Peyer's patch (tissue), 4 donors: ENCODE measurements at regions not wholly inside any gene's neighbourhood (a gene's known extent, or its start where the extent isn't known, plus 50 kb on each side); places are given as distances from the start of the nearest gene placed in this dataset.

Experiments used
- DNase-seq, 3 donors: peaks; one replicate each; pipeline ENCODE4 v3.0.0-alpha.2; 2017 to 2019
- H3K27ac ChIP-seq, 4 donors: fragments of 200-600 bp; sonication (generic); one replicate each; pipeline ENCODE4 v1.5.1; 2016 to 2019
- H3K27me3 ChIP-seq, 2 donors: fragments of 200-600 bp; sonication (generic); one replicate each; pipeline ENCODE4 v1.5.1; 2019
- H3K36me3 ChIP-seq, 3 donors: fragments of 200-600 bp; sonication (generic); one replicate each; pipeline ENCODE4 v1.5.1; 2016 to 2019
- H3K4me1 ChIP-seq, 4 donors: fragments of 200-600 bp; sonication (generic); one replicate each; pipeline ENCODE4 v1.5.1; 2016 to 2019
- H3K4me3 ChIP-seq, 4 donors: fragments of 200-600 bp; sonication (generic); 1 replicate in 3 of 4; 2 replicates in 1 of 4; pipeline ENCODE4 v1.5.1; 2016 to 2019; ENCODE audit warnings: mild to moderate bottlenecking in 1 of 4
- H3K9me3 ChIP-seq, 4 donors: fragments of 200-600 bp; sonication (generic); one replicate each; pipeline ENCODE4 v1.5.1; 2016 to 2019; ENCODE audit warnings: mild to moderate bottlenecking in 1 of 4
- POLR2A ChIP-seq, 2 donors: fragments of 450-650 bp; IDR thresholded peaks; one replicate each; pipeline ENCODE4 v1.5.1; 2017; ENCODE audit warnings: antibody characterized with exemption in 2 of 2, mild to moderate bottlenecking in 2 of 2, moderate library complexity in 2 of 2
- TF ChIP-seq, protein P1 (sequence below), 6 experiments: fragments of 450-650 bp in 4 of 6; fragments of 200-600 bp in 2 of 6; sonication (generic) in 1 of 6; IDR thresholded peaks; one replicate each; pipeline ENCODE4 v1.5.1; 2017 to 2019; ENCODE audit warnings: antibody characterized with exemption in 6 of 6, mild to moderate bottlenecking in 3 of 6, moderate library complexity in 1 of 6

- Histone ChIP-seq H3K27me3 (no peaks in the 10 kb centered on the region), H3K4me1 (no peaks in the 10 kb centered on the region), H3K36me3 (no peaks in the 10 kb centered on the region), H3K27ac (no peak overlapping the region), H3K4me3 (no peak overlapping the region), H3K9me3 (no peaks in the 10 kb centered on the region)
- TF ChIP-seq, protein P1, sequence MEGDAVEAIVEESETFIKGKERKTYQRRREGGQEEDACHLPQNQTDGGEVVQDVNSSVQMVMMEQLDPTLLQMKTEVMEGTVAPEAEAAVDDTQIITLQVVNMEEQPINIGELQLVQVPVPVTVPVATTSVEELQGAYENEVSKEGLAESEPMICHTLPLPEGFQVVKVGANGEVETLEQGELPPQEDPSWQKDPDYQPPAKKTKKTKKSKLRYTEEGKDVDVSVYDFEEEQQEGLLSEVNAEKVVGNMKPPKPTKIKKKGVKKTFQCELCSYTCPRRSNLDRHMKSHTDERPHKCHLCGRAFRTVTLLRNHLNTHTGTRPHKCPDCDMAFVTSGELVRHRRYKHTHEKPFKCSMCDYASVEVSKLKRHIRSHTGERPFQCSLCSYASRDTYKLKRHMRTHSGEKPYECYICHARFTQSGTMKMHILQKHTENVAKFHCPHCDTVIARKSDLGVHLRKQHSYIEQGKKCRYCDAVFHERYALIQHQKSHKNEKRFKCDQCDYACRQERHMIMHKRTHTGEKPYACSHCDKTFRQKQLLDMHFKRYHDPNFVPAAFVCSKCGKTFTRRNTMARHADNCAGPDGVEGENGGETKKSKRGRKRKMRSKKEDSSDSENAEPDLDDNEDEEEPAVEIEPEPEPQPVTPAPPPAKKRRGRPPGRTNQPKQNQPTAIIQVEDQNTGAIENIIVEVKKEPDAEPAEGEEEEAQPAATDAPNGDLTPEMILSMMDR (IDR thresholded peaks at IDR 0.05): no peak
- TF ChIP-seq POLR2A (IDR thresholded peaks at IDR 0.05): no peak
- DNase-seq: no peak
Measured at GRCh38 chr3:104779324-104779723, 587.4 kb upstream of the ALCAM start.

GRCh38 chr3:104781112-104781511, 585.6 kb upstream of the ALCAM start:
- no peak for DNase-seq
- H3K4me1 ChIP-seq: no peaks in the 10 kb centered on the region
- TF ChIP-seq, protein P1 (IDR thresholded peaks at IDR 0.05): no peak
- TF ChIP-seq POLR2A (IDR thresholded peaks at IDR 0.05): no peak

DNA sequence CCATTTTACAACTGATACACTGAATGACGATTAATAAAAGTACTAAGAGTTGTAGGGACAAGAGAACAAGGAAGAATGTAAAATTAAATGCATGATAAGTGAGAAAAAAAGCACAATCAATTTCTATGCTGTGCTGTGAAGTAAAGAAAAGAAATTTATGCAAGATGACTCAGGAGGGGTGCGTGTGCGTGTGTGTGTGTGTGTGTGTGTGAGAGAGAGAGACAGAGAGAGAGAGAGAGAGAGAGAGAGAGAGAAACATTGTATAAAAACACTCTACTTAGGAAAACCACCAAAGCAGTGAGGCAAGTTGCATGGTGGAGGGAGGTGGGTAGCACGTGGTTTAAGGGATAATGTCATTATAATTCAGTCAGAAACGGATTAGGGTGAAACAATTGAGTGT, 580.8 kb upstream of the ALCAM start:
- no peak for TF ChIP-seq POLR2A (IDR thresholded peaks at IDR 0.05)
- TF ChIP-seq, protein P1 (IDR thresholded peaks at IDR 0.05): no peak
- Histone ChIP-seq H3K9me3 (no peaks in the 10 kb centered on the region), H3K27ac (no peak overlapping the region), H3K27me3 (no peaks in the 10 kb centered on the region), H3K4me1 (no peaks in the 10 kb centered on the region), H3K36me3 (no peaks in the 10 kb centered on the region), H3K4me3 (no peak overlapping the region)
- DNase-seq: no peak

More at GRCh38 chr3:104781112-104781511, 585.6 kb upstream of the ALCAM start:
- Histone ChIP-seq H3K9me3 (no peaks in the 10 kb centered on the region), H3K4me3 (no peak overlapping the region), H3K27me3 (no peaks in the 10 kb centered on the region), H3K27ac (no peak overlapping the region), H3K36me3 (no peaks in the 10 kb centered on the region)

DNA sequence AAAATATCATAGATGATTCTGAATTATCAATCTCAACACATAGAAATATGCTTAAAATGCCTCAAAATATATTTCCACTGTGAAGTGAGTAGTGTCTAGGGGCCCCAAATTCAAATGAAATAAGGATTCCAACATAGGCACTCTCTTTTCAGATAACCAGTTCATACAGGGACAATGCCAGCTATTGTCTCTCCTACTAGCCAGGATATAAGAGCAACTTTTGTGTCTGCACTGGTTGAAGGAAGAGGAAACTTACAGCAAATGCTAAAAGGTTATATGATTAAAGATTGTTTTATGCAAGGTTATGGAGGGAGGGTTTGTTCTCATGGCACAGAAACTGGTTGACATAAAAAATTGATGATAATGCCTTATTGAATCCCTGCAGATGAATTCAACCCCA, 579.4 kb upstream of the ALCAM start:
- no peaks in the 10 kb centered on the region for H3K9me3 ChIP-seq
- no peak overlapping the region for H3K27ac ChIP-seq
- TF ChIP-seq, protein P1 (IDR thresholded peaks at IDR 0.05): no peak
- no peak for TF ChIP-seq POLR2A (IDR thresholded peaks at IDR 0.05)
- H3K4me1 ChIP-seq: no peaks in the 10 kb centered on the region
- DNase-seq: no peak
- H3K27me3 ChIP-seq: no peaks in the 10 kb centered on the region
- no peaks in the 10 kb centered on the region for H3K36me3 ChIP-seq
- no peak overlapping the region for H3K4me3 ChIP-seq

GRCh38 chr3:104788807-104789206, 577.9 kb upstream of the ALCAM start:
- no peak overlapping the region for H3K27ac ChIP-seq
- TF ChIP-seq, protein P1 (IDR thresholded peaks at IDR 0.05): no peak
- no peak for TF ChIP-seq POLR2A (IDR thresholded peaks at IDR 0.05)
- no peaks in the 10 kb centered on the region for H3K36me3 ChIP-seq
- H3K27me3 ChIP-seq: no peaks in the 10 kb centered on the region
- no peaks in the 10 kb centered on the region for H3K4me1 ChIP-seq
- no peak overlapping the region for H3K4me3 ChIP-seq
- H3K9me3 ChIP-seq: no peaks in the 10 kb centered on the region
- DNase-seq: no peak

DNA sequence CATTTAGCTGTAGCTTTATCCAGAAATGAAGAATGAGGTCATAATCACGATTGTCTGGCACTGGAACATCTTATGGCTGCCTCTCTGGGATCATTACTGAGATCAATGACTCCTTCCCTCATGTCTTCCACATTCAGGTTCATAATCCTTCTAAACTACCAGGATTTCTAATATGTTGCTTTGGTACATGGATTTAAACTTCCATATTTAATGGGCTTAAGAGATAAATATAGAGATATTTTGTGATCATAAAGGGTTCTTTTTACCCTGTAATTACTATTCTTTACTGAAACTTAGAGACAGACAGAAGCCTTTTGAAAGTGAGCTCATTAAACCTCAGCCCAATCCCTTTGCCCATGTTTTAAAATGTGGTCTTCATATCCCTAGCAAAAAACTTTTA, 575.4 kb upstream of the ALCAM start:
- TF ChIP-seq POLR2A (IDR thresholded peaks at IDR 0.05): no peak
- TF ChIP-seq, protein P1 (IDR thresholded peaks at IDR 0.05): no peak
- H3K4me1 ChIP-seq: no peaks in the 10 kb centered on the region
- no peak overlapping the region for H3K4me3 ChIP-seq
- H3K27ac ChIP-seq: no peak overlapping the region
- no peaks in the 10 kb centered on the region for H3K27me3 ChIP-seq
- H3K36me3 ChIP-seq: no peaks in the 10 kb centered on the region
- no peak for DNase-seq
- H3K9me3 ChIP-seq: no peaks in the 10 kb centered on the region
